NCI-H446 (cell line): ENCODE measurements at regions not wholly inside any gene's neighbourhood (a gene's known extent, or its start where the extent isn't known, plus 50 kb on each side); places are given as distances from the start of the nearest gene placed in this dataset.

Experiments
- DNase-seq, 2 experiments: peaks; one replicate each; lab custom pipeline; 2025; lab: John Stamatoyannopoulos, UW

GRCh38 chr7:115132096-115132495, 210.2 kb downstream of the MDFIC start:
- no peak for DNase-seq

- no peak for DNase-seq
These were observed 206.3 kb downstream of the MDFIC start for GRCh38 chr7:115128154-115128553.

DNA sequence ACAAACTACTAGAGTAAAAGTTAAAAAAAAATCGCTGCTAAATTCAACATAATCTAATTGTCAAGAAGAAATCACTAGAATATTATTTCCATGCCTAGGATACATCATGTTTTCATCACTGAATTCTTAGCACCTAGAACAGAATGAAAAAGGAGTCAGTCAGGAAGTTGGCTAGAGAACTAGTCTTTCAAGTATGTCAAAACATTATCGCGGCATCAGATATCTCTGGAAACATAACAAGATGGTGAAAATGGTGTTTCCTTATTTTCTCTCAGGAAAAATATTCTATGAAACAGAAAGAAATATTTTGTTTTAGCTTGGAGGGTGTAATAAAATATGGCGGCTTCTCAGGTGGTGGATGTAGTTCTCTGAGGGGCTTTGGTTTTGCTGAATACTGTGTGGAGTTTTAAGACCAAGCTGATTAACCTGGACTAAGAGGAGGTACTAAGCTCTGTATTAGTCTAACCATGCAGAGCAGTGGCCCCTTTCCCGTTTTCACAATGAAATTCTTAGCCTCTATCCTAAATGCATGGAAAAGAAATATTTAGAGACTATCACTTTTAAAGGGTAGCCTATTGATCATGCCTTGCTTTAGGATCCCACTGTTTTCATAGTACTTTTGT, 205.6 kb downstream of the MDFIC start:
- DNase-seq: no peak

GRCh38 chr7:115125750-115126149, 203.9 kb downstream of the MDFIC start:
- no peak for DNase-seq

DNA sequence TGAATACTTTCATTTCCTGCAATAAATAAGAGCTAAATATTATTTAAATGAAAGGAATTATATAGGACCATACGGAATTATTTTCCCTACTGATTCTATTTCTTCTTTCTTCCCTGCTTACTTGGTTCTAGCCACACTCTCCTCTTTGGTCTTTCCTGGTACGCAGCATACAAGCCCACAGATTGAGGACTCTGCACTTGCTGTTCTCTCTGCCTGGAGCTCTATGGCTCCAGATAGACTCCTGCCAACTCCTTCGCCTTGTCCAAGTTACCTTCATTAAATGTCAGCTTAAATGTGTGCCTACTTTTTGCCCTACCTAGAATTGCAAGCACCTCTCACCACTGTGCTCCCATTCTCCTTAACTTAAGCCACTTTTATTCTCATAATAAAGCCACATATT, 203.4 kb downstream of the MDFIC start:
- peak in 1 of 2 experiments; percentile 2 for DNase-seq

DNA sequence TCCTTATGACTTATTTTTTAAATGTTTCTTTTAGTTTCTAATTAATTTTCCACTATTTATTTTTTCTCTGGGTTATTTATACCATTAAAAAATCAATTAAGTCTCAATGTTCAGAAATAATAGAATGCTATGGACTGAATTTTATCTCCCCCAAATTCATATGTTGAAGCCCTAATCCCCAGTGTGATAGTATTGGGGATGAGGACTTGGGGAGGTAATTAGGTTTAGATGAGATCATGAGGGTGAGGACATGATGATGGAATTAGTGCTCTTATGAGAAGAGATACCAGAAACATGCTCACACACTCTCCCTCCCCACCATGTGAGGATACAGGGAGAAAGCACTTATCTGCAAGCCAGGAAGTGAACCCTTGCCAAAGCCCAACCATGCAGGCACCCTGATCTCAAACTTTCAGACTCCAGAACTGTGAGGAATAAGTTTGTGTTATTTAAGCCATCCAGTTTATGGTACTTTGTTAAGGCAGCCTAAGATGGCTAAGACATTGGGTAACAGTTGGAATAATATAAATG, 202.6 kb downstream of the MDFIC start:
- DNase-seq: no peak

GRCh38 chr7:115123441-115123840, 201.5 kb downstream of the MDFIC start:
- DNase-seq: no peak

DNA sequence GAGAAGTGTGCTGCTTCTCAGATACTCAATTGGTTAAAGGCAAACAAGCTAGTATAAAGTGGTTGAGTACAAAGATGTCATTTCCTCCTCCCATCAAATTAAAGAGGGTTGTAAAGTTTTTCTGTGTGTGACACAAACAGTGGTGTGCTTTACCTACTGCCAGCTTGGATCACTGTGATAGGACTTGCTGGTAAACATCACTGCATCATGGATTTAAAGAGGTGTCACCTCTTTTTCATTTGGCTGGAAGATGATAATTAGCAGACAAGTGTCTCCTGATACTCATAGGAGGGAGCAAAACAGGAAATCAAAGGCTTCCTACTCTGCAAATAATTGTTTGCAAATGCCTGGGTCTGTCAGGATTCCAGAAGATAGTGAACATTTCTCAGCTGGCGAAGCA, 200.5 kb downstream of the MDFIC start:
- no peak for DNase-seq

GRCh38 chr7:115117748-115118147, 195.9 kb downstream of the MDFIC start:
- DNase-seq: no peak

DNA sequence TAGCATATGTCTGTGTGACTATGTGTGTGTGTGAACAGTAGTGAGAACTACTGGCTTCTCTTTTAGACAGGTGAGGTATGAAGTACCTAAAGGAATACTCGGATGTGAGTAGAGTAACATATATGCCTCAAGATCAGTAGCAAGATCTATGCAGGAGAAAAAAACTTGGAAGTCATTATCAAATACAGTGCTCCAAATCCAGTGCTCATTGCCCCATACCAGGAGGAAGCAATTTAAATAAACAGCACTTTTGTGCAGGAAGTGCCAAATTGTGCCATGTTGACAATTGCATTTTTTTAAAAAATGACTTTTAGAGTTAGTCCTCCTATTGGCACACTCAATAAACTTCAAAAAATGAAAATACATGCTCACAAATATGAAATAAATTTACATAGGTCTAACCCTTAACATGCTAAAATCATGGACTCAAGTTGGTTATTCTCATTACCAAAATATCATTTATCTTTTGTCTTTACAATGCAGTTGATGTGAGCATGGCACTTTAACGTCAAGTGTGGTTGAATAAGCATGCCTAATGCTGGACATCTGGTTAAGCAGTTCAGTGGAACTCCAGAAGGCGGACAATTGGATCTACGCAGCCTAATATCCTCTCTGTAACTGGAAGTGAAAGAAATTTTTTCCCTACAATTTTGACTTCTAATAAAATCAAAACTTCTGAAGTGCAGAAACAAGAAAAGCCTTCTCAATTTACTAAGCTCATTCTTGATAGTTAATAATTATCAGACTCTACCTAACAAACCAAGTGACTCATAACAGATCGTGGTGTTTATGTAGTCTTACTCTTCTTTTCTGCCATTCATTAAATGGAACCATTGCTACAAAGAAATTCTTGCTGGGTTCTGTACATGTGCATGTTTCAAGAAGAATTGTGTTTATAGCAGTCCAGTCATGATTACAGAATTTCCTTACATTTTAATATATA, 195.2 kb downstream of the MDFIC start:
- peak in 1 of 2 experiments; percentile 2 for DNase-seq

GRCh38 chr7:115113776-115114175, 191.9 kb downstream of the MDFIC start:
- no peak for DNase-seq

DNA sequence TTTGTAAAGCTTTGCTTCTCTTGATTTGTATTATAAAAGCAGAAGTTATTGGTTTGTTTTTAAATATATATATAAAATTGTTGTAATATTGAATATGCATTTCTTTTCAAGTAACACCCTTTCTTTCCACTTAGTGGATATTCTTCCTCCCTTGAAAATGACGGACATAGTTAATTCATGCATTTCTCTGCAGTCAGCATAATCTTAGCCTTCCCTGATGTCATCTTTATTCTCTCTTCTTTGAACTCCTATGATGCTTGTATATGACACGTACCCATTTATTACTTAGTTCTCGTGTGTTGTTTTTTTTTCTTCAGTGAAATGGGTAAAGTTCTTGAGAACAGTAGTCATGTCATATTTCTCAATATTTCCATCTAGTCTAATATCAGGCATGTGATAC, 191.2 kb downstream of the MDFIC start:
- DNase-seq: no peak

DNA sequence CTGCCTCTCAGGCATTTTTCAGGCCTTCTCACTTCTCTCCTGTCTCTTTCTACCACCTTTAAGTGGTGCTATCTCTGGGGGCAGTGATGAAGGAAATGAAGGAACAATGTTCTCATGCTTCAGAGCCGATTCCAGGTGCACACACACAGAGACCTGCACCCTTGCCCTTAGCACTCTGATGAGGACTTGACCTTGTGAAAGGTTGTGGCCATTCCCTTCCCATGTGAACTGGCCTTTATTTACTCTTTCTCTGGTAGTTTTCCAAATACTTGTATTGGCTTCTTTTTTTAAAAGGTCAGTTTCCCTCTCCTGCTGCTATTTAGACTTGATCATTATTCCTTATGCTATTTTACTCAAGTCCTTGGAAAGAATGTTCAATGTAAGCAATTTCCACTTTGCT, 188.6 kb downstream of the MDFIC start:
- DNase-seq: no peak

- DNase-seq: no peak
These were observed 184.4 kb downstream of the MDFIC start for GRCh38 chr7:115106316-115106715.

GRCh38 chr7:115102738-115103137, 180.8 kb downstream of the MDFIC start:
- no peak for DNase-seq

- DNase-seq: no peak
These were observed 179.3 kb downstream of the MDFIC start for GRCh38 chr7:115101199-115101598.

- DNase-seq: no peak
These were observed 178.0 kb downstream of the MDFIC start for GRCh38 chr7:115099906-115100305.

- DNase-seq: peak in 1 of 2 experiments; percentile 46
These were observed 175.3 kb downstream of the MDFIC start for GRCh38 chr7:115097175-115097671.

DNA sequence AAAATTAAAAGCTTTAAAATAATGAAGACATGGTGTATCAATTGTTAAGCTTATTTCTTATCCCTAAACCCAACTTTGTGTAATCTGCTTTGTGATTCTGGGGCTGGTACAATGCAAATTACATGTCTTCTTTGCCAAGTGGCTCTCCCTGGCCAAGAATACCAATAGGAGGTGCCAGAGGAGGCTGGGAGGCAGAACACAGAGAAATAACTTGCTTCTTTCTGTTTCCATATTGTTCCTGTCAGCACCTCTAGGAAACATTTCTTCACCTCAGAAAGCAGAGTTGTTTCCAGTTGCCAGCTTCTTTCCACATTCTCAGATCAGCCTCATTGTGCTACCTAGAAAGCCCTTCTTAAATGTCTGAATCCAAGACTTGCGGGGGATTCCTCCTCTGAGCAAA, 174.4 kb downstream of the MDFIC start:
- DNase-seq: peak in 1 of 2 experiments; percentile 55

GRCh38 chr7:115094163-115094562, 172.3 kb downstream of the MDFIC start:
- DNase-seq: no peak

DNA sequence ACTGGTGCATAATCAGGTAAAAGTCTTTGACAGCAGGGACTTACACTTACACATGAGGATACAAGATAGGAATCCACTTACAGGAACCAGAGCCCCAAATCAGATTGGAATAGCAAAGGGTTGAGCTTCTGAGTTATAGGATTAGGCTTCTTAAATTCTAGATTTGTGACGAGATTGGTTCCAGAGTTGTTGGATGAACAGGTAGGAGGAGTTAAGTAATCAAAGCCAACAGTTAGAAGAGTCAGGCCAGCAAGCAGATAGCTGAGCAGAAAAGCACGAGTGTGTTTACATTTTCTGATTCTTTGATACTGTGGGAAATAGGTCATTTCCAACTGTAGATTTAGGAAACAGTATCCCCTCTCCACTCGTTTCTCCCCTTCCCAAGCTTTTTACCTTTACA, 167.0 kb downstream of the MDFIC start:
- no peak for DNase-seq

DNA sequence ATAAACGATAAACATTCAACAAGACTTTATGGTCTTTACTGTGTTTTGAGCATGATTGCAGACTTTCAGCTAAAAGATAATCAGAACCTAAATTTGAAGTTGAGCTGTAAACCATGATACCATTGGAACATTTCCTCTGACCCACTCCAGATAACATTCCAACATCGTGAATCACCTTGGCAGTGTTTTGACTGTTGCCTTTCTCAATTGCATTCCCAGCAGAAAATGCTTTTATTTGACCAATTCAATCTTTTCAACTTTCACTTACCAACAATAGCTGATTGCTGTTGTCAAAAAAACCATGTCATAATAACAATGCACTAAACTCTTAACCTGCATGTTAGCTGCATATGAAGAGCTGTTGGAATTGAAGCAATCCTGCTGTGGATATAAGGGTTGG, 165.5 kb downstream of the MDFIC start:
- no peak for DNase-seq
